ENCODE measurements at regions not wholly inside any gene's neighbourhood (a gene's known extent, or its start where the extent isn't known, plus 50 kb on each side); places are given as distances from the start of the nearest gene placed in this dataset.

DNA sequence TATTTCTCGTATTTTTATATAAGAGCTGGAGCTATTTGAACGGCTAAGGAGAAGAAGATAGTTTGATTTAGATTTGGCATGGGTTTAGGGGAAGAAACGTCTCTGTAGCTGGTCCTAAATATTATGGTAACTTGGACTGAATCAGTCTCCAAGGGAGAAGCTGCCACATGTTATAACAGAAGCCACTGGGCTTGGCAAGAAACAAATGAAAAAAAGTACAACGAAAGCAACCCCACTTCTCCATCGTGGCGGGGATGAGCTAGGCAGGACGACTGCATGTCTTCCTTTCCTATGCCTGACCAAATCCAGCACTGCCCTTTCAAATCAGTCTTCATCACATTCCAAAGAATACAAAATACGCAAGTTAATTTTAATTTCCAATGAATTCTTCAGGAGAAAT is 196.7 kb upstream of the KLF14 start:
- Mint-ChIP-seq H3K4me1 (peaks cover 69% of the 10 kb centered on the region), H3K27me3 (no peaks in the 10 kb centered on the region)
- ATAC-seq, result peak; percentile 0

DNA sequence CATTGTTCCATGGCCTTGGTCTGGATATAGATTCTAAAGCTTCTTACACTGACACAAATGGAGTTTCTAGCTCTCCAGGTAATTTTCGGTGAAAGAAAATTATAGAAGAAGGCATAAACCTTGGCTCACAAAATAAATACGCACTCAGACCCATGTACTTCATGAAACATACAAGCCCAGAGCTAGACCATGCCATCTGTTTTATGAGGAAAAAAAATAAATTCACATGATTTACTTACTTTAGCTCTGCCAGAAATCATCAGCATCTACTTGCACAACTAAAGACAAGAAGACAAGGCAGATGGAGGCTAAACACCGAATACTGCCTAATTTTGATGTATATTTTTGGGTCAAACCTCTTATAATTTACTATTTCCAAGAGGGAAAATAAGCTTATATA is 197.4 kb upstream of the KLF14 start:
- no peaks in the 10 kb centered on the region for H3K27me3 Mint-ChIP-seq
- ATAC-seq (no peak), DNase-seq (no peak)
- no peak overlapping the region for H3K27ac Mint-ChIP-seq
- peak overlapping the region; percentile 81 for H3K4me3 Mint-ChIP-seq
- peaks cover 69% of the 10 kb centered on the region for H3K4me1 Mint-ChIP-seq
- H3K36me3 Mint-ChIP-seq (ENCODE audit: low read depth), result peaks cover 16% of the 10 kb centered on the region
- no peaks in the 10 kb centered on the region for H3K9me3 ChIP-seq (ENCODE audit: control insufficient read depth, low read length, poor library complexity, severe bottlenecking)

More for the DNA sequence above, 196.7 kb upstream of the KLF14 start:
- H3K36me3 Mint-ChIP-seq (ENCODE audit: low read depth), result peaks cover 17% of the 10 kb centered on the region
- DNase-seq, result no peak
- H3K4me3 Mint-ChIP-seq, result peak overlapping the region; percentile 81
- no peaks in the 10 kb centered on the region for H3K9me3 ChIP-seq (ENCODE audit: control insufficient read depth, low read length, poor library complexity, severe bottlenecking)
- H3K27ac Mint-ChIP-seq, result no peak overlapping the region

DNA sequence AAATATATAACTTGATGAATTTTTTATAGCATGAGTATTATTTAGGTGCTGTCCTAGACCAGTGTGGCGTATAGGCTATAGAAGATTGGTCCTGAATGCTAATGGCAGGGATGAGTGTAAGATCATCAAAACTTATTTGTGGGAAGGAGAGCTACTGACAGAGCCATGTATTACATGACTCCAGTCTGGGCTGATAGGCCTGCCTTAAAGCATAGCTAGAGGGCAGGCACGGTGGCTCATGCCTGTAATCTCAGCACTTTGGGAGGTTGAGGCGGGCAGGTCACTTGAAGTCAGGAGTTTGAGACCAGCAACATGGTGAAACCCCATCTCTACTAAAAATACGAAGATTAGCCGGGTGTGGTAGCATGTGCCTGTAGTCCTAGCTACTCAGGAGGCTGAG is 198.1 kb upstream of the KLF14 start:
- no peak overlapping the region for H3K27ac Mint-ChIP-seq
- no peak for DNase-seq
- peaks cover 73% of the 10 kb centered on the region for H3K4me1 Mint-ChIP-seq
- no peaks in the 10 kb centered on the region for H3K9me3 ChIP-seq (ENCODE audit: control insufficient read depth, low read length, poor library complexity, severe bottlenecking)
- H3K4me3 Mint-ChIP-seq, result peak overlapping the region; percentile 77
- H3K27me3 Mint-ChIP-seq, result no peaks in the 10 kb centered on the region
- H3K36me3 Mint-ChIP-seq (ENCODE audit: low read depth), result peaks cover 21% of the 10 kb centered on the region
- no peak for ATAC-seq

DNA sequence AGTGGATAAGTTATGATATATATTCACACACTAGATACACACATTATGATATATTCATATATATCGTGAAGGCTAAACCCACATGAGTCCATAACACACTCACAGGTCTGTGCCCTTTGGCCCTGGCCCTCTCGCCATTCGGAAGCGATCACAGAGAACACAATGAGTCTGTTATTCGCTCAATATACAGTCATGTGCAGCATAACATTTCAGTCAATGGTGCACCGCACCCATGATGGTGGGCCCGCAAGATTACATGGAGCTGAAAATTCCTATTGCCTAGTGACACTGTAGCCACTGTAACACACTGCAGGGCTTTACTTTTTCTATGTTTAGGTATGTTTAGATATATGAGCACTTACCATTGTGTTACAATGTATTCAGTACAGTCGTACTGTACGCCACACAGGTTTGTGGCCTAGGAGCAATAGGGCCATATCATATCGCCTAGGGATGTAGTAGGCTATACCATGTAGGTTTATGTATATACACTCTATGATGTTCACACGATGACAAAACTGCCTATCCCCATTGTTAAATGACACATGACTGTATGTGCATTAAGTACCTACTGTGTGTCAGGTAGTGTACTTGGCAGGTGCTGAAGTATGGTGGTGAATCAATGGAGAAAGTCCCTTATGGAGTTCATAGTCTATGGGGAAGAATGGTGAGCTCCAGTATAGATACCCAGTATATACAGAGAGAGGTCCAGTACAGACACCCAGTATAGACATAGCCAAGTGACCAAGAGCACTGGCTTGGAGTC is 198.8 kb upstream of the KLF14 start:
- DNase-seq, result no peak
- Mint-ChIP-seq H3K27ac (no peak overlapping the region), H3K4me3 (peak overlapping the region; percentile 15), H3K4me1 (peaks cover 69% of the 10 kb centered on the region), H3K36me3 (ENCODE audit: low read depth) (peaks cover 18% of the 10 kb centered on the region), H3K27me3 (no peaks in the 10 kb centered on the region)
- peak; percentile 4 for ATAC-seq
- H3K9me3 ChIP-seq (ENCODE audit: control insufficient read depth, low read length, poor library complexity, severe bottlenecking), result no peaks in the 10 kb centered on the region

DNA sequence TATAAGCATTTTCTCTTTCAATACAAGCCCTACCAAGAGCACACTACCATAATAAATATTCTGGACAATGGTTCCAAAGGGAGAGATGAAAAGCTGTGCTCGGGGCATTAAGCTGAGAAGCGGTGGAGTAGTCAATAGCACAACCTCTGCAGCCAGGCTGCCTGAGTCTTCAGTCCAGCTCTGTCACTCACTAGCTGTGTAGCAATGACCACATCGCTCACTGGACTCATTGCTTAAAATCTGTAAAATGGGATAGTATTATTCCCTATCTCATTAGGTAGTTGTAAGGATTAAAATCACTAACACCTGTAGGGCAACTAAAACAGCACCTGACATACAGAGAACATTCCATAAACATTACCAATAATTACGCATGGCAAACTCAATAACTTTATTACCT is 199.9 kb upstream of the KLF14 start:
- no peak overlapping the region for H3K27ac Mint-ChIP-seq

DNA sequence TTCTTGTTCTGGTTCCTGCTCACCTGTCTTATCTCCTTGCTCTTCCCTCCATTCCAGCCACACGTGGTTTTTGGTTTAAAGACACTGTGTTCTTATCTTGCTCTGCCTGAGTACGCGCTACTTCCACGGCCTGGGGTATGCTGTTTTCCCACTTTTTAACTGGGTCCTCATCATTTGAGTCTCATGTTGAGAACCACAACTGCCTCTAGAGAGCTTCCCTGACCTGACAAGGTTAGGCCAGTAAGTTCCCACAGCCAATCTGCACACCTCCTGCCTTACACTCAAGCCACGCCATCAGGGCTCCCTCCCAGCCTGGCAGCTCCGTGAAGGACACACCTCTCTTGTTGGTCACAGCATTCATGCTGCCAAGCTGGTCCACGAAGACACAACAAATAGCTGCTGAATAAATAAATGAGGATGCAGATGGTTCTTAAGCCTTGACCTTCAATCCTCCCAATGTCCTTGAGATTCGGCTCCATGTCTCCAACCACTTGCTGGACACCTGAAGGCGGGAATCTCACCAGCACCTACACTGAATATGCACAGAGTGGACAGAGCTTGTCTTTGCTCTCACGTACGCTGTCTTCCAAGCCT is 201.7 kb upstream of the KLF14 start:
- Mint-ChIP-seq H3K4me3 (peak overlapping the region; percentile 90), H3K27me3 (no peaks in the 10 kb centered on the region), H3K36me3 (ENCODE audit: low read depth) (peaks cover 21% of the 10 kb centered on the region), H3K27ac (no peak overlapping the region), H3K4me1 (peaks cover 74% of the 10 kb centered on the region)
- DNase-seq, result no peak
- no peaks in the 10 kb centered on the region for H3K9me3 ChIP-seq (ENCODE audit: control insufficient read depth, low read length, poor library complexity, severe bottlenecking)
- no peak for ATAC-seq

More for the DNA sequence above, 199.9 kb upstream of the KLF14 start:
- Mint-ChIP-seq H3K36me3 (ENCODE audit: low read depth) (peaks cover 21% of the 10 kb centered on the region), H3K4me3 (peak overlapping the region; percentile 15), H3K27me3 (no peaks in the 10 kb centered on the region), H3K4me1 (peaks cover 71% of the 10 kb centered on the region)
- no peaks in the 10 kb centered on the region for H3K9me3 ChIP-seq (ENCODE audit: control insufficient read depth, low read length, poor library complexity, severe bottlenecking)
- no peak for ATAC-seq
- no peak for DNase-seq

DNA sequence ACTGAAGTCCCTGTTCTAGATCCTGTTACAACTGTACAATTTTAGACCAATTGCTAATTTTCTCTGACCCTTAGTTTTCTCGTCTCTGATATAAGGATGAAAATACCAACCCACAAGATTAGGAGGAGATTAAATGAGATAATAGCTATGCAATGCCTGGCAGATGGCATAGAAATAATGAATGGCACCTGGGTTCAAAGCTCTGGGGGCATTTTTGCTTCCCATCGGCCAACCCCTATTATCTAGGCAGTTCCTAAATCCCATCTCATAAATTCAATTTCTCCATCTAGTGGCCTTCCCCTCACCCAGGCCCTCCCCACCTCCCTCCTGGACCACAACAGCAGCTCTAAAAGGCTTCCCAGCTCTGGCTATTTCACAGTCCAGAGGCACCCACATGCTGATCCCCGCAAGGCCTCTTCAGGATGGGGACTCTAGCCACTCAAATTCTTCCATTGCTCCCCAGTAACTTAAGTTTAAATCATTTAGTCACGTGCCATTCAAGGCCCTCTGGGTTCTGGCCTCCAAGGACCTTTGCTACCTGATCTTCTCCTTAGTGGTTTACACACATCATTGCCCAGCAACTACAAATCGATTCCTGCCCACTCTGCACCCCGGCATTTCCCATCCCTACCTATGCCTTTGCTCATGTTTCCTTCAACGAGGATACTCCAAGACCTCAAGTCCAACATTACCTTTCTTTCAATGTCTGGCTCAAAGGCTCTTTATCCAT is 202.4 kb upstream of the KLF14 start:
- H3K27me3 Mint-ChIP-seq, result no peaks in the 10 kb centered on the region
- H3K27ac Mint-ChIP-seq, result no peak overlapping the region
- peaks cover 74% of the 10 kb centered on the region for H3K4me1 Mint-ChIP-seq
- ATAC-seq (no peak), DNase-seq (no peak)
- peak overlapping the region; percentile 90 for H3K4me3 Mint-ChIP-seq
- no peaks in the 10 kb centered on the region for H3K9me3 ChIP-seq (ENCODE audit: control insufficient read depth, low read length, poor library complexity, severe bottlenecking)
- H3K36me3 Mint-ChIP-seq (ENCODE audit: low read depth), result peaks cover 25% of the 10 kb centered on the region

DNA sequence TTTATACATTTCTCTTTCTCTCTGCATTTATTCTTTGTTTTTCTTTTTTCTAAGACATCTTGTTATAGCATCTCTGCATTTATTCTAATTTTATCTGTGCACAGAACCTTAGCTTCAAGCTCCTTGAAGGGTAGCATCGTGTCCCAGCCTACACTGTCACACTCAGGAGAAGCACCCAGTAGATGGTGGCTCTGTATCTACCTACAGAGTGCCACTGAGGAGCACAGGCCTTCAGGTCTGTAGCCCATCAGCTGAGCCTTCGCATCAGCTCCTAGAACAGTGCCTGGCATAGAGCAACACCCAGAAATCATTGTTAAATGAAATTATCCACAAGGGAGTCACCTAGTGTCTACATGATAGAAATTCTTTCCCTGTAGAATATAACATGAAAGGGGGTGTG is 203.0 kb upstream of the KLF14 start:
- ATAC-seq, result no peak
- H3K27me3 Mint-ChIP-seq, result no peaks in the 10 kb centered on the region
- H3K9me3 ChIP-seq (ENCODE audit: control insufficient read depth, low read length, poor library complexity, severe bottlenecking), result no peaks in the 10 kb centered on the region
- no peak for DNase-seq
- H3K4me1 Mint-ChIP-seq, result peaks cover 76% of the 10 kb centered on the region
- no peak overlapping the region for H3K27ac Mint-ChIP-seq
- peak overlapping the region; percentile 90 for H3K4me3 Mint-ChIP-seq
- H3K36me3 Mint-ChIP-seq (ENCODE audit: low read depth), result peaks cover 27% of the 10 kb centered on the region

DNA sequence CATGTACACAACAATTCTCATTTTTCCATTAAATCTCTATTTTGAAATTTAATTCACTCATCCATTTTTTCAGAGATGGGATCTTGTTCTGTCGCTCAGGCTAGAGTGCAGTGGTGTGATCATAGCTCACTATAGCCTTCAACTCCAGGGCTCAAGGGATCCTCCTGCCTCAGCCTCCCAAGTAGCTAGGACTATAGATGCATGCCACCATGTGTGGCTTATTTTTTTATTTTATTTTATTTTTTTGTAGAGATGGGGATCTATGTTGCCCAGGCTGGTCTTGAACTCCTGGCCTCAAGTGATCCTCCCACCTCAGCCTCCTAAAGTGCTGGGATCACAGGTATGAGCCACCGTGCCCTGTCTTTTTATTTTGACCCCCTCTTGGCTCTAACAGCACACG is 203.8 kb upstream of the KLF14 start:
- Mint-ChIP-seq H3K27ac (no peak overlapping the region), H3K36me3 (ENCODE audit: low read depth) (peaks cover 27% of the 10 kb centered on the region), H3K4me1 (peaks cover 81% of the 10 kb centered on the region), H3K4me3 (peak overlapping the region; percentile 96), H3K27me3 (no peaks in the 10 kb centered on the region)
- no peak for ATAC-seq
- no peak for DNase-seq
- no peaks in the 10 kb centered on the region for H3K9me3 ChIP-seq (ENCODE audit: control insufficient read depth, low read length, poor library complexity, severe bottlenecking)

DNA sequence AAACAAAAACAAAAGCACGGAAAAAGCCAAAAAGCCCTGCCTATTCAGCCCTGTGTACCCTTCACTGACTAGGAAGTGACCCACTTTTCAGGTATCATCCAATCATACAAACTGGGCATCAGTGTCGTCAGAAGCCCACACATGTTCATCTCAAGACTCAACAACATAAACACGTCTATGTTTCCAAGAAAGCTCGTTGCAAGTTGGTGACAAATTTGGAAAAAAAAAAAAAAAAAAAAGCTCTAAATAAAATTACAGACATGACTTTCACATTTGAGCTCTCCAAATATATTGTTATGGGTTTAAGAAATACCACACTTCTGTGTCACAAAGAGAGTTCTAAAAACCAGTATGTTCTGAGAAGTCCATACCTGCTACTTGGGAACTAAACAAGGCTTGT is 204.7 kb upstream of the KLF14 start:
- Mint-ChIP-seq H3K27ac (no peak overlapping the region), H3K4me3 (peak overlapping the region; percentile 96), H3K27me3 (no peaks in the 10 kb centered on the region), H3K36me3 (ENCODE audit: low read depth) (peaks cover 32% of the 10 kb centered on the region), H3K4me1 (peaks cover 81% of the 10 kb centered on the region)
- peak; percentile 84 for ATAC-seq
- DNase-seq, result peak in 1 of 3 donors; percentile 52
- H3K9me3 ChIP-seq (ENCODE audit: control insufficient read depth, low read length, poor library complexity, severe bottlenecking), result no peaks in the 10 kb centered on the region

DNA sequence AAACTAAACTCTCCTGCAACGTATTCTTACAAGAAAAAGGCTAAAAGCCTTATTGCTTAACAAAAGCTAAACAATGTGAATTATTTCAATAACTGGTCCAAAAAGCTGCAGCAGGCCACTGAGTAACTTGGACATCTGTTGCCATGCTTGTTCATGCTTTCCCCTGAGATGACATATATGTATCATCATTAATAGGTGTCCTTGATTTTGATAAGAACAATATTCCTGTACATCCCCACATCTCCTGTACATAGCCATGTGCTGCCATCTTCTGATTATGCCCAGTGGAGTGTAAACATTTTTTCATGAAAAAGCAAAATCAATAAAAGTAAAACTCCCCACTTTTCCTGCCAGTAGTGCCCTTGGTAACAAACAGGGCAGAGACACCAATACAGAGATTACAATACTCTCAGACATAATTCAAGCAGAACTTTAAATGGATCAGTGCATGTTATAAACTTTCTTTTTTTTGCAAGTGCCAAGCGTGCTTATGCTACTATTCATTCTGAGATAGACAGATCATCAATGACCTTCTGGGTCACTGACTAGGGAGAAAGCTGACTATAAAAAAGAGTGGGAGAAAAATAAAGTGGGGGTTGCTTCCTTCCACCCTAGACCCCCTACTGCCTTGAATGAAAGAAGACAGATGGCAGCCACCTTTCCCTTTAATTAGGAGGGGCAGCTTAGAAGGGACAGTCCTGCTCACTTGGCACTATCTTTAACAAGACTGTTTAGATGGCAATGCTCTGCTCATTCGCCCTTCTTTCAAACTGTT is 205.5 kb upstream of the KLF14 start:
- no peak for ATAC-seq
- Mint-ChIP-seq H3K27ac (no peak overlapping the region), H3K4me1 (peaks cover 79% of the 10 kb centered on the region)

DNA sequence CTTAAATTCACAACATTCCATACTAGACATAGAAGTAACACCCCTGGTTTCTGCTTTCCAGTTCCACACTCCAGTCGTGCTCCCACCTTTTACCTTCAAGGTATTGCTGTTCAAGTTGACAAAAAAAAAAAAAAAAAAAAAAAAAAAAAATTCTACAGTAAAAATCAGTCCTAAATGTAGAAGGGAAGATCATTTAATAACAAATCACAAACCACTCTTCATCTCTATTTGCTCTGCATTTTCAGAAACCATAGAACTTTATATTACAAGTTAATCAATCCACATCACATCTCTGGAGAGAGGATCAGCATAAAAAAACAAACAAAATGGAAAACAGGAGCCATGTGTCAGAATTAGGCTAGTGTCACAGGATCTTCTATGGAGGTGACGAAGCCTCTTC is 206.3 kb upstream of the KLF14 start:
- H3K27ac Mint-ChIP-seq, result no peak overlapping the region
- H3K4me1 Mint-ChIP-seq, result peaks cover 80% of the 10 kb centered on the region
- no peak for ATAC-seq
- peaks cover 31% of the 10 kb centered on the region for H3K36me3 Mint-ChIP-seq (ENCODE audit: low read depth)
- no peaks in the 10 kb centered on the region for H3K27me3 Mint-ChIP-seq
- H3K9me3 ChIP-seq (ENCODE audit: control insufficient read depth, low read length, poor library complexity, severe bottlenecking), result no peaks in the 10 kb centered on the region
- DNase-seq, result no peak
- peak overlapping the region; percentile 96 for H3K4me3 Mint-ChIP-seq

More for the DNA sequence above, 205.5 kb upstream of the KLF14 start:
- Mint-ChIP-seq H3K27me3 (no peaks in the 10 kb centered on the region), H3K4me3 (peak overlapping the region; percentile 96), H3K36me3 (ENCODE audit: low read depth) (peaks cover 33% of the 10 kb centered on the region)
- DNase-seq, result no peak
- H3K9me3 ChIP-seq (ENCODE audit: control insufficient read depth, low read length, poor library complexity, severe bottlenecking), result no peaks in the 10 kb centered on the region

DNA sequence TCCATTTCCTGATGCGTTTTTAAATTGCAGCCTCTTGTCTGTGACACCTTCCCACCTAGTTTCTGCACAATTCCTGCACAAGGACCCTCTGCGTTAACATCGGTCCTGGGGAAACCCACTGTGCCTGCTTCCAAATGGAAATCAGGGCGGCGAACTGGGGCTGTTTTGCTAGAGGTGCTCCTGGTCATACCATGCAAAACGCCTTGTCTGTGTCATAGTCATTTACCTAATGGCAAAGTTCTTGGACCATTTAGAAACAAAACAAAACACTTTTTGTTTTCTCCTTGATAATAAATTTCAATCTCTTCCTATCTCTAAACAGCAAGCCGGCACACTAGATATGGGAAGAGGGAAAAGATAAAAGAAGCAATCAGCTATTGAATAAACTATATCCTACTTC is 206.9 kb upstream of the KLF14 start:
- no peaks in the 10 kb centered on the region for H3K9me3 ChIP-seq (ENCODE audit: control insufficient read depth, low read length, poor library complexity, severe bottlenecking)
- H3K4me1 Mint-ChIP-seq, result peaks cover 80% of the 10 kb centered on the region
- no peaks in the 10 kb centered on the region for H3K27me3 Mint-ChIP-seq
- H3K27ac Mint-ChIP-seq, result no peak overlapping the region
- H3K36me3 Mint-ChIP-seq (ENCODE audit: low read depth), result peaks cover 27% of the 10 kb centered on the region
- DNase-seq (no peak), ATAC-seq (no peak)
- peak overlapping the region; percentile 96 for H3K4me3 Mint-ChIP-seq
